WTC11 (cell line): ENCODE measurements at regions not wholly inside any gene's neighbourhood (a gene's known extent, or its start where the extent isn't known, plus 50 kb on each side); places are given as distances from the start of the nearest gene placed in this dataset.

Experiments used
- ATAC-seq: fragments of 200-7000 bp; cut with Tn5 transposase; 2 replicates; pipeline ENCODE4 v1.10.0; 2021; ENCODE audit warnings: mild to moderate bottlenecking, moderate library complexity
- CTCF ChIA-PET: fragments of 300-600 bp; sonication (Branson Sonifier 250); formaldehyde crosslinking; loops from one replicate; lab custom pipeline; 2021; ENCODE audit warnings: antibody characterized with exemption; lab: Charles Lee
- POLR2A ChIA-PET: fragments of 350-600 bp; sonication (Branson Sonifier 250); formaldehyde crosslinking; loops from one replicate; lab custom pipeline; 2021; ENCODE audit warnings: antibody characterized with exemption; lab: Charles Lee
- DNase-seq: peaks from one replicate; pipeline ENCODE4 v3.0.0; 2021; ENCODE audit warnings: low spot score
- H3K27ac Mint-ChIP-seq: 2 replicates; pipeline ENCODE4 v1.8.0; 2021; ENCODE audit warnings: mixed read lengths
- H3K27me3 Mint-ChIP-seq: 2 replicates; pipeline ENCODE4 v1.8.0; 2021; ENCODE audit warnings: low read depth, mild to moderate bottlenecking, moderate library complexity, mixed read lengths
- H3K36me3 Mint-ChIP-seq: 2 replicates; pipeline ENCODE4 v1.8.0; 2021; ENCODE audit warnings: mixed read lengths
- H3K4me1 Mint-ChIP-seq: 2 replicates; pipeline ENCODE4 v1.8.0; 2022; ENCODE audit warnings: mixed read lengths
- H3K4me3 Mint-ChIP-seq: 2 replicates; pipeline ENCODE4 v1.8.0; 2021; ENCODE audit warnings: mild to moderate bottlenecking, moderate library complexity, mixed read lengths
- H3K9me3 Mint-ChIP-seq: 2 replicates; pipeline ENCODE4 v1.8.0; 2021; ENCODE audit warnings: mixed read lengths
- ELF4 ChIP-seq: sonication (generic); formaldehyde crosslinking; IDR thresholded peaks from 2 replicates; pipeline ENCODE4 v1.8.1; 2022; ENCODE audit warnings: low read depth, mild to moderate bottlenecking, moderate library complexity, missing genetic modification reagents
- FOXJ3 ChIP-seq: sonication (generic); formaldehyde crosslinking; IDR thresholded peaks from 2 replicates; pipeline ENCODE4 v1.9.0; 2021; ENCODE audit warnings: missing genetic modification reagents, mild to moderate bottlenecking, borderline replicate concordance
- FOXK1 ChIP-seq: sonication (generic); formaldehyde crosslinking; IDR thresholded peaks from 2 replicates; pipeline ENCODE4 v1.8.0; 2022; ENCODE audit warnings: mild to moderate bottlenecking, moderate library complexity, missing genetic modification reagents
- FOXP1 ChIP-seq: sonication (generic); formaldehyde crosslinking; IDR thresholded peaks from 2 replicates; pipeline ENCODE4 v1.8.0; 2022; ENCODE audit warnings: missing genetic modification reagents, mild to moderate bottlenecking, moderate library complexity, borderline replicate concordance
- GTF2I ChIP-seq: fragments of 250-450 bp; sonication (Bioruptor Pico); conservative IDR thresholded peaks from 2 replicates; pipeline ENCODE4 v1.4.0; 2021; ENCODE audit warnings: mild to moderate bottlenecking
- KAT7 ChIP-seq: sonication (generic); formaldehyde crosslinking; IDR thresholded peaks from 2 replicates; pipeline ENCODE4 v1.8.1; 2023; ENCODE audit warnings: missing genetic modification reagents, mild to moderate bottlenecking, borderline replicate concordance
- MYBL2 ChIP-seq: sonication (generic); formaldehyde crosslinking; IDR thresholded peaks from 2 replicates; pipeline ENCODE4 v1.8.1; 2023; ENCODE audit warnings: mild to moderate bottlenecking, moderate library complexity, missing genetic modification reagents
- NFATC4 ChIP-seq: fragments of 250-450 bp; sonication (Bioruptor Pico); IDR thresholded peaks from 2 replicates; pipeline ENCODE4 v1.9.0; 2021; ENCODE audit warnings: mild to moderate bottlenecking
- RELA ChIP-seq: sonication (generic); formaldehyde crosslinking; IDR thresholded peaks from 2 replicates; pipeline ENCODE4 v1.8.1; 2022; ENCODE audit warnings: missing genetic modification reagents, mild to moderate bottlenecking, borderline replicate concordance
- SMAD4 ChIP-seq: sonication (generic); formaldehyde crosslinking; IDR thresholded peaks from 2 replicates; pipeline ENCODE4 v1.8.0; 2022; ENCODE audit warnings: mild to moderate bottlenecking, missing genetic modification reagents
- SOX15 ChIP-seq: fragments of 250-450 bp; sonication (Bioruptor Pico); IDR thresholded peaks from 2 replicates; pipeline ENCODE4 v1.9.0; 2021; ENCODE audit warnings: mild to moderate bottlenecking
- SP1 ChIP-seq: sonication (generic); formaldehyde crosslinking; conservative IDR thresholded peaks from 2 replicates; pipeline ENCODE4 v1.8.1; 2022; ENCODE audit warnings: missing genetic modification reagents
- TEAD4 ChIP-seq: sonication (generic); formaldehyde crosslinking; IDR thresholded peaks from 2 replicates; pipeline ENCODE4 v1.8.0; 2022; ENCODE audit warnings: mild to moderate bottlenecking, missing genetic modification reagents
- ZNF396 ChIP-seq: fragments of 250-450 bp; sonication (Bioruptor Pico); IDR thresholded peaks from 2 replicates; pipeline ENCODE4 v1.8.0; 2021; ENCODE audit warnings: mild to moderate bottlenecking, moderate library complexity, borderline replicate concordance
- ZNF671 ChIP-seq: fragments of 250-450 bp; sonication (Bioruptor Pico); IDR thresholded peaks from 2 replicates; pipeline ENCODE4 v1.8.0; 2021; ENCODE audit warnings: mild to moderate bottlenecking
- TF ChIP-seq, protein P1 (sequence below): sonication (generic); formaldehyde crosslinking; IDR thresholded peaks from 2 replicates; pipeline ENCODE4 v1.8.1; 2023; ENCODE audit warnings: mild to moderate bottlenecking, missing genetic modification reagents, borderline replicate concordance
- TF ChIP-seq, protein P2 (sequence below): sonication (generic); formaldehyde crosslinking; IDR thresholded peaks from 2 replicates; pipeline ENCODE4 v1.8.1; 2023; ENCODE audit warnings: mild to moderate bottlenecking, missing genetic modification reagents
- TF ChIP-seq, protein P3 (sequence below): fragments of 250-450 bp; sonication (Bioruptor Pico); IDR thresholded peaks from 2 replicates; pipeline ENCODE4 v1.8.0; 2021; ENCODE audit warnings: mild to moderate bottlenecking
- TF ChIP-seq, protein P4 (sequence below): sonication (generic); formaldehyde crosslinking; IDR thresholded peaks from 2 replicates; pipeline ENCODE4 v1.8.1; 2022; ENCODE audit warnings: mild to moderate bottlenecking, moderate library complexity, missing genetic modification reagents
- TF ChIP-seq, protein P5 (sequence below): sonication (generic); formaldehyde crosslinking; IDR thresholded peaks from 2 replicates; pipeline ENCODE4 v1.8.1; 2022; ENCODE audit warnings: mild to moderate bottlenecking, missing genetic modification reagents, moderate library complexity, borderline replicate concordance
- TF ChIP-seq, protein P6 (sequence below): sonication (generic); formaldehyde crosslinking; IDR thresholded peaks from 2 replicates; pipeline ENCODE4 v1.8.0; 2022; ENCODE audit warnings: missing genetic modification reagents
- TF ChIP-seq, protein P7 (sequence below): sonication (generic); formaldehyde crosslinking; IDR thresholded peaks from 2 replicates; pipeline ENCODE4 v1.8.0; 2022; ENCODE audit warnings: mild to moderate bottlenecking, missing genetic modification reagents

DNA sequence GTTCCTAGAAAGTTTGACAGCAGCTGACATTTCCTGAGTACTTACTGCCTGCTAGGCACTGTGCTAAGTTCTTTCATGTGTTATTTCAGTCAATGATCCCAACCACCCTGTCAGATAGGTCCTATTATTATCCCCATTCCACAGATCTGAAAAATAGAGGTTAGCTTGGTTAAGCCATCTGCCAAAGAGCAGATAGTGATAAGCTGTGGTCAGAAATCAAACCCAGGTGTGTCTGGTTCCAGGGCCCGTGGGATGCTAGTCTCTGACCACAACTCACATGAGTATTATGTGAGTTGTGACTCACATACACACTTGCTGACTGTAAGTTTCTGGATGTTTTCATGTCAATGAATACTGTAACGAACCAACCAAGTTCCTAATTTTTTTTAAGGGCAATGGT is 132.0 kb upstream of the APCDD1 start (continued):
- TF ChIP-seq, protein P1, sequence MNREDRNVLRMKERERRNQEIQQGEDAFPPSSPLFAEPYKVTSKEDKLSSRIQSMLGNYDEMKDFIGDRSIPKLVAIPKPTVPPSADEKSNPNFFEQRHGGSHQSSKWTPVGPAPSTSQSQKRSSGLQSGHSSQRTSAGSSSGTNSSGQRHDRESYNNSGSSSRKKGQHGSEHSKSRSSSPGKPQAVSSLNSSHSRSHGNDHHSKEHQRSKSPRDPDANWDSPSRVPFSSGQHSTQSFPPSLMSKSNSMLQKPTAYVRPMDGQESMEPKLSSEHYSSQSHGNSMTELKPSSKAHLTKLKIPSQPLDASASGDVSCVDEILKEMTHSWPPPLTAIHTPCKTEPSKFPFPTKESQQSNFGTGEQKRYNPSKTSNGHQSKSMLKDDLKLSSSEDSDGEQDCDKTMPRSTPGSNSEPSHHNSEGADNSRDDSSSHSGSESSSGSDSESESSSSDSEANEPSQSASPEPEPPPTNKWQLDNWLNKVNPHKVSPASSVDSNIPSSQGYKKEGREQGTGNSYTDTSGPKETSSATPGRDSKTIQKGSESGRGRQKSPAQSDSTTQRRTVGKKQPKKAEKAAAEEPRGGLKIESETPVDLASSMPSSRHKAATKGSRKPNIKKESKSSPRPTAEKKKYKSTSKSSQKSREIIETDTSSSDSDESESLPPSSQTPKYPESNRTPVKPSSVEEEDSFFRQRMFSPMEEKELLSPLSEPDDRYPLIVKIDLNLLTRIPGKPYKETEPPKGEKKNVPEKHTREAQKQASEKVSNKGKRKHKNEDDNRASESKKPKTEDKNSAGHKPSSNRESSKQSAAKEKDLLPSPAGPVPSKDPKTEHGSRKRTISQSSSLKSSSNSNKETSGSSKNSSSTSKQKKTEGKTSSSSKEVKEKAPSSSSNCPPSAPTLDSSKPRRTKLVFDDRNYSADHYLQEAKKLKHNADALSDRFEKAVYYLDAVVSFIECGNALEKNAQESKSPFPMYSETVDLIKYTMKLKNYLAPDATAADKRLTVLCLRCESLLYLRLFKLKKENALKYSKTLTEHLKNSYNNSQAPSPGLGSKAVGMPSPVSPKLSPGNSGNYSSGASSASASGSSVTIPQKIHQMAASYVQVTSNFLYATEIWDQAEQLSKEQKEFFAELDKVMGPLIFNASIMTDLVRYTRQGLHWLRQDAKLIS, result no peak
- TF ChIP-seq RELA (CRISPR knock-in tag), result no peak
- no peak for TF ChIP-seq SP1 (CRISPR knock-in tag)
- TF ChIP-seq FOXJ3, result no peak
- TF ChIP-seq ZNF396 (CRISPR knock-in tag), result no peak
- no peak for TF ChIP-seq GTF2I
- no peak for TF ChIP-seq NFATC4 (CRISPR knock-in tag)

DNA sequence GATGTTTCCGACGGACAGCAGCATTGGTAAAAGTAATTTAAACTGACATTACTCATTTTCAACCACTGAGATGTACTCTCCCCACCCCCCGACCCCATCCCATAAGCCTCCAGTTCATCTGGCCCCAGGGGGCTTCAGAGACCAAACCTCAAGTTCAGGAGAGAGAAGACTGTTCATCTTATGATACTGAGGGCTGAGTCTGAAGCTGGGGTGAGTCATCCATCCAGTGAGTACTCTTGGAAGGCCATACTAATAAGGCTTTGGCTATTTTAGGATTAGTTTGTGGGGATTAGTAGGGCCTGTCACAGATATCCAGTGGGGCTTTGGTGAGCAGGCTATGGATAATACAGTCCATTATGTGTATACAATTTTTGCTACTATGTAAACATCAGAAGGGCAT is 125.3 kb upstream of the APCDD1 start:
- Mint-ChIP-seq H3K27ac (no peak overlapping the region), H3K4me1 (peaks cover 15% of the 10 kb centered on the region), H3K27me3 (peaks cover 2% of the 10 kb centered on the region; the same call in 1 of the 2 replicates), H3K9me3 (no peaks in the 10 kb centered on the region), H3K4me3 (no peak overlapping the region), H3K36me3 (no peaks in the 10 kb centered on the region)
- DNase-seq (no peak), ATAC-seq (no peak)
- POLR2A ChIA-PET, result interaction anchor here (0.6 to 0.7 kb wide), 3 partner anchors 93 to 255 kb away, joined by 4 read pairs; no protein-coding TSS in a partner anchor
- CTCF ChIA-PET, result interaction anchor here (0.6 to 0.7 kb wide), 2 partner anchors 9 to 10 kb away, joined by 3 read pairs; no protein-coding TSS in a partner anchor
- TF ChIP-seq, protein P2, sequence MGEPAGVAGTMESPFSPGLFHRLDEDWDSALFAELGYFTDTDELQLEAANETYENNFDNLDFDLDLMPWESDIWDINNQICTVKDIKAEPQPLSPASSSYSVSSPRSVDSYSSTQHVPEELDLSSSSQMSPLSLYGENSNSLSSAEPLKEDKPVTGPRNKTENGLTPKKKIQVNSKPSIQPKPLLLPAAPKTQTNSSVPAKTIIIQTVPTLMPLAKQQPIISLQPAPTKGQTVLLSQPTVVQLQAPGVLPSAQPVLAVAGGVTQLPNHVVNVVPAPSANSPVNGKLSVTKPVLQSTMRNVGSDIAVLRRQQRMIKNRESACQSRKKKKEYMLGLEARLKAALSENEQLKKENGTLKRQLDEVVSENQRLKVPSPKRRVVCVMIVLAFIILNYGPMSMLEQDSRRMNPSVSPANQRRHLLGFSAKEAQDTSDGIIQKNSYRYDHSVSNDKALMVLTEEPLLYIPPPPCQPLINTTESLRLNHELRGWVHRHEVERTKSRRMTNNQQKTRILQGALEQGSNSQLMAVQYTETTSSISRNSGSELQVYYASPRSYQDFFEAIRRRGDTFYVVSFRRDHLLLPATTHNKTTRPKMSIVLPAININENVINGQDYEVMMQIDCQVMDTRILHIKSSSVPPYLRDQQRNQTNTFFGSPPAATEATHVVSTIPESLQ, result no peak
- TF ChIP-seq KAT7 (CRISPR knock-in tag) (no peak), TEAD4 (no peak), FOXP1 (CRISPR knock-in tag) (no peak), ELF4 (CRISPR knock-in tag) (no peak), SOX15 (CRISPR knock-in tag) (no peak), ZNF671 (CRISPR knock-in tag) (no peak), FOXK1 (no peak), SMAD4 (CRISPR knock-in tag) (no peak), MYBL2 (CRISPR knock-in tag) (no peak)
- TF ChIP-seq, protein P3, sequence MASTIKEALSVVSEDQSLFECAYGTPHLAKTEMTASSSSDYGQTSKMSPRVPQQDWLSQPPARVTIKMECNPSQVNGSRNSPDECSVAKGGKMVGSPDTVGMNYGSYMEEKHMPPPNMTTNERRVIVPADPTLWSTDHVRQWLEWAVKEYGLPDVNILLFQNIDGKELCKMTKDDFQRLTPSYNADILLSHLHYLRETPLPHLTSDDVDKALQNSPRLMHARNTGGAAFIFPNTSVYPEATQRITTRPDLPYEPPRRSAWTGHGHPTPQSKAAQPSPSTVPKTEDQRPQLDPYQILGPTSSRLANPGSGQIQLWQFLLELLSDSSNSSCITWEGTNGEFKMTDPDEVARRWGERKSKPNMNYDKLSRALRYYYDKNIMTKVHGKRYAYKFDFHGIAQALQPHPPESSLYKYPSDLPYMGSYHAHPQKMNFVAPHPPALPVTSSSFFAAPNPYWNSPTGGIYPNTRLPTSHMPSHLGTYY (CRISPR knock-in tag), result no peak
- TF ChIP-seq, protein P4, sequence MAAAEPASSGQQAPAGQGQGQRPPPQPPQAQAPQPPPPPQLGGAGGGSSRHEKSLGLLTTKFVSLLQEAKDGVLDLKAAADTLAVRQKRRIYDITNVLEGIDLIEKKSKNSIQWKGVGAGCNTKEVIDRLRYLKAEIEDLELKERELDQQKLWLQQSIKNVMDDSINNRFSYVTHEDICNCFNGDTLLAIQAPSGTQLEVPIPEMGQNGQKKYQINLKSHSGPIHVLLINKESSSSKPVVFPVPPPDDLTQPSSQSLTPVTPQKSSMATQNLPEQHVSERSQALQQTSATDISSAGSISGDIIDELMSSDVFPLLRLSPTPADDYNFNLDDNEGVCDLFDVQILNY (CRISPR knock-in tag), result no peak
- TF ChIP-seq, protein P5, sequence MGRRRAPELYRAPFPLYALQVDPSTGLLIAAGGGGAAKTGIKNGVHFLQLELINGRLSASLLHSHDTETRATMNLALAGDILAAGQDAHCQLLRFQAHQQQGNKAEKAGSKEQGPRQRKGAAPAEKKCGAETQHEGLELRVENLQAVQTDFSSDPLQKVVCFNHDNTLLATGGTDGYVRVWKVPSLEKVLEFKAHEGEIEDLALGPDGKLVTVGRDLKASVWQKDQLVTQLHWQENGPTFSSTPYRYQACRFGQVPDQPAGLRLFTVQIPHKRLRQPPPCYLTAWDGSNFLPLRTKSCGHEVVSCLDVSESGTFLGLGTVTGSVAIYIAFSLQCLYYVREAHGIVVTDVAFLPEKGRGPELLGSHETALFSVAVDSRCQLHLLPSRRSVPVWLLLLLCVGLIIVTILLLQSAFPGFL (CRISPR knock-in tag), result no peak
- TF ChIP-seq, protein P6, sequence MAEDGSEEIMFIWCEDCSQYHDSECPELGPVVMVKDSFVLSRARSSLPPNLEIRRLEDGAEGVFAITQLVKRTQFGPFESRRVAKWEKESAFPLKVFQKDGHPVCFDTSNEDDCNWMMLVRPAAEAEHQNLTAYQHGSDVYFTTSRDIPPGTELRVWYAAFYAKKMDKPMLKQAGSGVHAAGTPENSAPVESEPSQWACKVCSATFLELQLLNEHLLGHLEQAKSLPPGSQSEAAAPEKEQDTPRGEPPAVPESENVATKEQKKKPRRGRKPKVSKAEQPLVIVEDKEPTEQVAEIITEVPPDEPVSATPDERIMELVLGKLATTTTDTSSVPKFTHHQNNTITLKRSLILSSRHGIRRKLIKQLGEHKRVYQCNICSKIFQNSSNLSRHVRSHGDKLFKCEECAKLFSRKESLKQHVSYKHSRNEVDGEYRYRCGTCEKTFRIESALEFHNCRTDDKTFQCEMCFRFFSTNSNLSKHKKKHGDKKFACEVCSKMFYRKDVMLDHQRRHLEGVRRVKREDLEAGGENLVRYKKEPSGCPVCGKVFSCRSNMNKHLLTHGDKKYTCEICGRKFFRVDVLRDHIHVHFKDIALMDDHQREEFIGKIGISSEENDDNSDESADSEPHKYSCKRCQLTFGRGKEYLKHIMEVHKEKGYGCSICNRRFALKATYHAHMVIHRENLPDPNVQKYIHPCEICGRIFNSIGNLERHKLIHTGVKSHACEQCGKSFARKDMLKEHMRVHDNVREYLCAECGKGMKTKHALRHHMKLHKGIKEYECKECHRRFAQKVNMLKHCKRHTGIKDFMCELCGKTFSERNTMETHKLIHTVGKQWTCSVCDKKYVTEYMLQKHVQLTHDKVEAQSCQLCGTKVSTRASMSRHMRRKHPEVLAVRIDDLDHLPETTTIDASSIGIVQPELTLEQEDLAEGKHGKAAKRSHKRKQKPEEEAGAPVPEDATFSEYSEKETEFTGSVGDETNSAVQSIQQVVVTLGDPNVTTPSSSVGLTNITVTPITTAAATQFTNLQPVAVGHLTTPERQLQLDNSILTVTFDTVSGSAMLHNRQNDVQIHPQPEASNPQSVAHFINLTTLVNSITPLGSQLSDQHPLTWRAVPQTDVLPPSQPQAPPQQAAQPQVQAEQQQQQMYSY (CRISPR knock-in tag), result no peak
- TF ChIP-seq, protein P7, sequence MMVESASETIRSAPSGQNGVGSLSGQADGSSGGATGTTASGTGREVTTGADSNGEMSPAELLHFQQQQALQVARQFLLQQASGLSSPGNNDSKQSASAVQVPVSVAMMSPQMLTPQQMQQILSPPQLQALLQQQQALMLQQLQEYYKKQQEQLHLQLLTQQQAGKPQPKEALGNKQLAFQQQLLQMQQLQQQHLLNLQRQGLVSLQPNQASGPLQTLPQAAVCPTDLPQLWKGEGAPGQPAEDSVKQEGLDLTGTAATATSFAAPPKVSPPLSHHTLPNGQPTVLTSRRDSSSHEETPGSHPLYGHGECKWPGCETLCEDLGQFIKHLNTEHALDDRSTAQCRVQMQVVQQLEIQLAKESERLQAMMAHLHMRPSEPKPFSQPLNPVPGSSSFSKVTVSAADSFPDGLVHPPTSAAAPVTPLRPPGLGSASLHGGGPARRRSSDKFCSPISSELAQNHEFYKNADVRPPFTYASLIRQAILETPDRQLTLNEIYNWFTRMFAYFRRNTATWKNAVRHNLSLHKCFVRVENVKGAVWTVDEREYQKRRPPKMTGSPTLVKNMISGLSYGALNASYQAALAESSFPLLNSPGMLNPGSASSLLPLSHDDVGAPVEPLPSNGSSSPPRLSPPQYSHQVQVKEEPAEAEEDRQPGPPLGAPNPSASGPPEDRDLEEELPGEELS (CRISPR knock-in tag), result no peak
